ENCODE measurements at regions not wholly inside any gene's neighbourhood (a gene's known extent, or its start where the extent isn't known, plus 50 kb on each side); places are given as distances from the start of the nearest gene placed in this dataset.

- TF ChIP-seq REST (IDR thresholded peaks at IDR 0.05; ENCODE audit: low read depth) (no peak), EZH2 (IDR thresholded peaks at IDR 0.05) (no peak), FOSL1 (IDR thresholded peaks at IDR 0.05; ENCODE audit: low read depth) (no peak)
These were observed 274.8 kb upstream of the TENM3 start (continued) for GRCh38 chr4:181968371-181968770.

- no TSS peak for BruUV-seq (replicated peaks)
- TF ChIP-seq EZH2 (IDR thresholded peaks at IDR 0.05), result no peak
- no peak for TF ChIP-seq CBX3 (IDR thresholded peaks at IDR 0.05; ENCODE audit: low read depth)
- TF ChIP-seq MAX (IDR thresholded peaks at IDR 0.05), result no peak
- no peak for TF ChIP-seq CTCF (IDR thresholded peaks at IDR 0.05 in 2 of 3, conservative IDR thresholded peaks at IDR 0.05 in 1 of 3; ENCODE audit: borderline replicate concordance in 1 of 3, insufficient read depth in 1 of 3, low read depth in 2 of 3, low read length in 2 of 3)
- TF ChIP-seq SP1 (IDR thresholded peaks at IDR 0.05; ENCODE audit: low read depth), result no peak
- ChIA-PET POLR2A (no interaction called here), CTCF (no interaction called here), RAD21 (ENCODE audit: low non-redundant PET in 1 of 2, low total read pairs in 2 of 2, uncharacterized antibody in 2 of 2, unreplicated experiment in 2 of 2) (no interaction called here)
- no peaks in the 10 kb centered on the region for H3K36me3 ChIP-seq (ENCODE audit: control insufficient read depth in 1 of 2, insufficient read depth in 2 of 2, low read length in 2 of 2)
- H3K4me1 ChIP-seq (ENCODE audit: control insufficient read depth in 1 of 2, insufficient read depth in 2 of 2, low read length in 2 of 2), result no peaks in the 10 kb centered on the region
- no peak overlapping the region for H3K27ac ChIP-seq (ENCODE audit: low read depth, low read length)
- no peaks in the 10 kb centered on the region; the same call in 1 of the 2 replicates for H3K27me3 ChIP-seq (ENCODE audit: insufficient read depth, low read length)
- H3K9ac ChIP-seq (ENCODE audit: low read length), result no peak overlapping the region
- no peaks in the 10 kb centered on the region for H4K20me1 ChIP-seq (ENCODE audit: insufficient read depth)
- no peaks in the 10 kb centered on the region for H3K9me3 ChIP-seq (ENCODE audit: control insufficient read depth in 1 of 2, insufficient read depth in 1 of 2, low read depth in 1 of 2, low read length in 2 of 2)
- intact Hi-C loops (cut with micrococcal nuclease), result no loop called here
- no peak overlapping the region for H3K4me2 ChIP-seq (ENCODE audit: low read length)
- no peak for DNase-seq (ENCODE audit: low read depth, low spot score)
- no peaks in the 10 kb centered on the region for H3K9me2 ChIP-seq (ENCODE audit: insufficient read depth)
- no peak for ATAC-seq
- no peaks in the 10 kb centered on the region for H3K79me2 ChIP-seq (ENCODE audit: insufficient read depth, low read length)
- H2AFZ ChIP-seq (ENCODE audit: low read depth, low read length, poor library complexity, severe bottlenecking), result no peak overlapping the region
- H3K4me3 ChIP-seq (replicated peaks in 1 of 2; ENCODE audit: low read depth in 1 of 2, low read length in 2 of 2), result no peak overlapping the region
These were observed 274.1 kb upstream of the TENM3 start for GRCh38 chr4:181969151-181969550.

Measured in HCT116 (cell line).